ENCODE measurements at regions not wholly inside any gene's neighbourhood (a gene's known extent, or its start where the extent isn't known, plus 50 kb on each side); places are given as distances from the start of the nearest gene placed in this dataset.
A peak's percentile ranks its signal among the peaks of the same experiment; 100 is the strongest.

GRCh38 chr3:71921036-71921435, 136.1 kb upstream of the PROK2 start:
- H3K36me3 ChIP-seq: no peaks in the 10 kb centered on the region
- H3K27me3 ChIP-seq: no peaks in the 10 kb centered on the region
- no peak overlapping the region for H3K4me3 ChIP-seq
- no peak for DNase-seq
- intact Hi-C loops (cut with DNase I): no loop called here
- H3K4me1 ChIP-seq: no peaks in the 10 kb centered on the region
- H3K9me3 ChIP-seq: no peaks in the 10 kb centered on the region
- no peak for ATAC-seq
- TF ChIP-seq CTCF (IDR thresholded peaks at IDR 0.05): no peak
- WGBS, 2 donors: 83 to 86% methylated on average over 1 of the region's 1 CpG
- no peak for FAIRE-seq
- no peak overlapping the region for H3K27ac ChIP-seq

GRCh38 chr3:71919572-71919971, 134.6 kb upstream of the PROK2 start:
- DNase-seq (no peak), FAIRE-seq (no peak), ATAC-seq (no peak)
- Histone ChIP-seq H3K27me3 (no peaks in the 10 kb centered on the region), H3K4me3 (no peak overlapping the region), H3K9me3 (no peaks in the 10 kb centered on the region), H3K27ac (no peak overlapping the region), H3K36me3 (no peaks in the 10 kb centered on the region), H3K4me1 (no peaks in the 10 kb centered on the region)
- WGBS, 2 donors: 55 to 61% methylated on average over 3 of the region's 3 CpGs
- intact Hi-C loops (cut with DNase I): no loop called here
- TF ChIP-seq CTCF (IDR thresholded peaks at IDR 0.05): no peak

GRCh38 chr3:71917545-71917944, 132.6 kb upstream of the PROK2 start:
- intact Hi-C loops (cut with DNase I): no loop called here
- 86 to 96% methylated on average over 2 of the region's 2 CpGs for WGBS, 2 donors
- Histone ChIP-seq H3K9me3 (no peaks in the 10 kb centered on the region), H3K4me1 (no peaks in the 10 kb centered on the region), H3K27me3 (no peaks in the 10 kb centered on the region), H3K4me3 (no peak overlapping the region), H3K27ac (no peak overlapping the region), H3K36me3 (no peaks in the 10 kb centered on the region)
- FAIRE-seq: no peak
- no peak for TF ChIP-seq CTCF (IDR thresholded peaks at IDR 0.05)
- peak in 1 of 4 donors; percentile 25 for ATAC-seq
- no peak for DNase-seq

GRCh38 chr3:71916747-71917369, 131.9 kb upstream of the PROK2 start:
- Histone ChIP-seq H3K27me3 (no peaks in the 10 kb centered on the region), H3K4me1 (no peaks in the 10 kb centered on the region), H3K9me3 (no peaks in the 10 kb centered on the region), H3K27ac (no peak overlapping the region), H3K4me3 (no peak overlapping the region), H3K36me3 (no peaks in the 10 kb centered on the region)
- DNase-seq (peak in 1 of 6 donors; percentile 35), ATAC-seq (no peak), FAIRE-seq (no peak)
- no peak for TF ChIP-seq CTCF (IDR thresholded peaks at IDR 0.05)
- 76 to 79% methylated on average over 5 of the region's 5 CpGs for WGBS, 2 donors
- intact Hi-C loops (cut with DNase I): no loop called here

GRCh38 chr3:71912839-71913495, 128.0 kb upstream of the PROK2 start:
- intact Hi-C loops (cut with DNase I): no loop called here
- FAIRE-seq: no peak
- Histone ChIP-seq H3K4me3 (no peak overlapping the region), H3K27ac (no peak overlapping the region), H3K9me3 (no peaks in the 10 kb centered on the region), H3K36me3 (no peaks in the 10 kb centered on the region), H3K4me1 (no peaks in the 10 kb centered on the region), H3K27me3 (no peaks in the 10 kb centered on the region)
- DNase-seq: no peak
- TF ChIP-seq CTCF (IDR thresholded peaks at IDR 0.05): no peak
- 73 to 78% methylated on average over 7 of the region's 7 CpGs for WGBS, 2 donors
- ATAC-seq: no peak
